Activated naive CD8-positive, alpha-beta T cell treated with anti-CD3 and anti-CD28 coated beads for 36 hours (primary cell): ENCODE measurements at regions not wholly inside any gene's neighbourhood (a gene's known extent, or its start where the extent isn't known, plus 50 kb on each side); places are given as distances from the start of the nearest gene placed in this dataset.

ENCODE experiments used
- DNase-seq: peaks from one replicate; pipeline ENCODE4 v3.0.0; 2021
- H3K27ac Mint-ChIP-seq: one replicate; pipeline ENCODE4 v1.8.0; 2022; ENCODE audit warnings: mild to moderate bottlenecking, moderate library complexity, mixed read lengths
- H3K27me3 Mint-ChIP-seq: one replicate; pipeline ENCODE4 v1.8.0; 2022; ENCODE audit warnings: mild to moderate bottlenecking, mixed read lengths
- H3K36me3 Mint-ChIP-seq: one replicate; pipeline ENCODE4 v1.8.0; 2021; ENCODE audit warnings: mild to moderate bottlenecking, mixed read lengths
- H3K4me1 Mint-ChIP-seq: one replicate; pipeline ENCODE4 v1.8.0; 2021; ENCODE audit warnings: mixed read lengths
- H3K4me3 Mint-ChIP-seq: one replicate; pipeline ENCODE4 v1.8.0; 2022; ENCODE audit warnings: mild to moderate bottlenecking, moderate library complexity, mixed read lengths
- H3K9me3 Mint-ChIP-seq: one replicate; pipeline ENCODE4 v1.8.0; 2022; ENCODE audit warnings: mixed read lengths

DNA sequence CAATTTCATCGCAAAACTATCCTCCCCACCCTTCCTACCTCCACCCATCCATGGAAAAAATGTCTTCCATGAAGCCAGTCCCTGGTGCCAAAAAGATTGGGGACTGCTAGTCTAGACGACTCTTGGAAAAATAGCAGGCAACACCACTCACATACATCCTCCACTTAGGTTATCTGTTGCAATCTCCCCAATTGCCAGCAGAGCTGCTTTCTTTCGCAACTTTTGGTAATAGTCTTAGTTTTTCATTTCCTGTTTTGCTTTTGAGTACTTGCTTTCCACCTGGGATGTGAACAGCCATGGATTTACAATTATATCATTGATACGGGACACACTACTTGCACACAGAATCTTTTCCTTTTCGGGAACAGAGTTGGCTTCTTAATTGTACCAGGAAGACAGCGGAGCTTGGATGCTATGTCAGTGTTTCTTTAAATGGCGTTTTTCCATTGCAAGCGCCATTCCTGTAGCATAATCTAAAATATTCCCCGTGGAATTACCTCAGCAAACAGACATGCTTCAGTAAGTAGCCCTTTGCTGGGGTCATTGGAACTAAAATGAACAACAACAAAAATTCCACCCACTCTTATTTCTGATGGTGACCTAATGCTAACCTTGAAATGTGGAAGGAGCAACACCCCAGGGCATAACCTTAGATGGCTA, 183.3 kb upstream of the ADGRL2 start:
- Mint-ChIP-seq H3K27ac (no peak overlapping the region), H3K36me3 (no peaks in the 10 kb centered on the region), H3K4me3 (no peak overlapping the region), H3K4me1 (no peaks in the 10 kb centered on the region), H3K9me3 (no peaks in the 10 kb centered on the region), H3K27me3 (no peaks in the 10 kb centered on the region)
- DNase-seq: no peak

DNA sequence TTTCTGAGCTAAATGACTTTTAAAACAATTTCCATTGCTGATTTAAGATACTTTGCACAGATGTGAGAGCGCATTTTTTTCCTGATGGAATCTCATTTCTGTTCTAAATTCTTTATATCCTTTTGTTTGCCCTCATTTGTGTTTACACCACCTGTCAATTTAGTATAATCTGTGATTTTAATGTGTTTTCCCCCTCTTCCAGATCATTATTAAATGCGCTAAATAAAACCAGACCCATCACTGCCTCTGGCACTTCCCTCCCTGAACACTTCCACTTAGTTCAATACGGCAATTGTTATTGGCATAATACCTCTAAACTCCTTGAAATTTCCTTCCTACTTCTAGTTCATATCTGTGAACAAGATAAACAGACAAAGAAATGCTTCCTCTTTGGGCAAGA, 186.9 kb upstream of the ADGRL2 start:
- H3K27me3 Mint-ChIP-seq: no peaks in the 10 kb centered on the region
- no peak overlapping the region for H3K4me3 Mint-ChIP-seq
- H3K27ac Mint-ChIP-seq: no peak overlapping the region
- no peak for DNase-seq
- no peaks in the 10 kb centered on the region for H3K9me3 Mint-ChIP-seq
- H3K4me1 Mint-ChIP-seq: no peaks in the 10 kb centered on the region
- H3K36me3 Mint-ChIP-seq: no peaks in the 10 kb centered on the region

DNA sequence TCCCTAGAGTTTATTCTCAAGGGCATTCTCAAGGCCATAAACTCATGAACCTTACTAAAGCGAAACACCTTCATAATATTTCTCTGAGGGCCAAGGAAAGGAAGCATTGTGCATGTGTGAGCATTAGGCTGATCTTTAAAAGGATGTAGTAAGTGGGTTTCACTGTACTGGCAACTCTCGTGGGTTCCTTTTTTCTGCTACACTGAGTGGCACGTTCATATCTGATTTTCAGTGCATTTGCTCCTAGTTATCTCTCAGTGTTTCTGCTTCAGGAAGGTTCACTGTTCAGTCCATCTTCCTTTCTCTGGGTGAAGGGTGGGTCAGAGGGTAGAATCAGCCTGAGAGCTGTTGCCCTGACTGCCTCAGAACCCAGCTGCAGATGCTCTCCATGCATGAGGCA, 192.8 kb upstream of the ADGRL2 start:
- H3K27me3 Mint-ChIP-seq: no peaks in the 10 kb centered on the region
- H3K9me3 Mint-ChIP-seq: no peaks in the 10 kb centered on the region
- no peak overlapping the region for H3K27ac Mint-ChIP-seq
- H3K36me3 Mint-ChIP-seq: no peaks in the 10 kb centered on the region
- H3K4me3 Mint-ChIP-seq: no peak overlapping the region
- no peaks in the 10 kb centered on the region for H3K4me1 Mint-ChIP-seq
- DNase-seq: no peak

DNA sequence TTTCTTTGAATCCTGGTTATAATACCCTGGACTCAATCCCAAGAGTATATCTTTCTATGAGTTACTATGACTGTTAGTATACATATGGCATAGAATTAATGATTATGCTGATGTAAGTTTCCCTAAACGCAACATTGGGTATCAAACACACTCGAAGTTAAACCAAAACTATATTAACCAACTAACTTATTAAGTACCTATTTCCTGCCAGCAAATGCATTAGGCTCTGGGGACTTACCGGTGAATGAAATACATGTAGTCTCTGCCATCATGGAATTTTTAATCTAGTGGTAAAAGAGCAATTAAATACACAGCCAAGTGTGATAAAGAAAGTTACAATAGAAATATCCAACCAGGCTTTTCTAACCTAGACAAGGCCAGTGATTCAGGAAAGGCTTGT, 193.6 kb upstream of the ADGRL2 start:
- no peak for DNase-seq
- no peaks in the 10 kb centered on the region for H3K4me1 Mint-ChIP-seq
- no peaks in the 10 kb centered on the region for H3K27me3 Mint-ChIP-seq
- H3K36me3 Mint-ChIP-seq: no peaks in the 10 kb centered on the region
- H3K4me3 Mint-ChIP-seq: no peak overlapping the region
- H3K27ac Mint-ChIP-seq: no peak overlapping the region
- H3K9me3 Mint-ChIP-seq: no peaks in the 10 kb centered on the region

GRCh38 chr1:81606656-81607055, 194.1 kb upstream of the ADGRL2 start:
- Mint-ChIP-seq H3K9me3 (no peaks in the 10 kb centered on the region), H3K4me1 (no peaks in the 10 kb centered on the region), H3K36me3 (no peaks in the 10 kb centered on the region), H3K4me3 (no peak overlapping the region), H3K27ac (no peak overlapping the region), H3K27me3 (no peaks in the 10 kb centered on the region)
- no peak for DNase-seq

DNA sequence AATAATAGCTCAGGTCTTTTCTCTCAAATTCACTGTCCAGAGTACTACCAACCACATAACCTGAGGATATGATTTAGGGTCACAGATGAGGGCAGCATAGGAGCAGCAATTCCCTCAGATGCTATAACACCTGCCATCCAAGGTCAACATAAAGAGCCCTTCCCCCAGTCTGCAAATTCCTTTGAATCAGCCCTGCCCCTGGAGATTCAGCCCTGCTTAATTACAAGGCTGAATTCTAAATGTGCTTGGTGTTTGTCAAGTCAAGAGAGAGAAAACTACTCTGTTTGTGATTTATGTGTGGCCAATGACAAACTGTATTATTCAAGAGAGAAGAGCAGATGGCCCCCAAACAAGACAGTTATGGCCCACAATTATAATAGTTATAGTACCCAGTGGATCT, 195.7 kb upstream of the ADGRL2 start:
- no peaks in the 10 kb centered on the region for H3K27me3 Mint-ChIP-seq
- H3K36me3 Mint-ChIP-seq: no peaks in the 10 kb centered on the region
- no peak overlapping the region for H3K27ac Mint-ChIP-seq
- no peak overlapping the region for H3K4me3 Mint-ChIP-seq
- no peak for DNase-seq
- H3K9me3 Mint-ChIP-seq: no peaks in the 10 kb centered on the region
- H3K4me1 Mint-ChIP-seq: no peaks in the 10 kb centered on the region

DNA sequence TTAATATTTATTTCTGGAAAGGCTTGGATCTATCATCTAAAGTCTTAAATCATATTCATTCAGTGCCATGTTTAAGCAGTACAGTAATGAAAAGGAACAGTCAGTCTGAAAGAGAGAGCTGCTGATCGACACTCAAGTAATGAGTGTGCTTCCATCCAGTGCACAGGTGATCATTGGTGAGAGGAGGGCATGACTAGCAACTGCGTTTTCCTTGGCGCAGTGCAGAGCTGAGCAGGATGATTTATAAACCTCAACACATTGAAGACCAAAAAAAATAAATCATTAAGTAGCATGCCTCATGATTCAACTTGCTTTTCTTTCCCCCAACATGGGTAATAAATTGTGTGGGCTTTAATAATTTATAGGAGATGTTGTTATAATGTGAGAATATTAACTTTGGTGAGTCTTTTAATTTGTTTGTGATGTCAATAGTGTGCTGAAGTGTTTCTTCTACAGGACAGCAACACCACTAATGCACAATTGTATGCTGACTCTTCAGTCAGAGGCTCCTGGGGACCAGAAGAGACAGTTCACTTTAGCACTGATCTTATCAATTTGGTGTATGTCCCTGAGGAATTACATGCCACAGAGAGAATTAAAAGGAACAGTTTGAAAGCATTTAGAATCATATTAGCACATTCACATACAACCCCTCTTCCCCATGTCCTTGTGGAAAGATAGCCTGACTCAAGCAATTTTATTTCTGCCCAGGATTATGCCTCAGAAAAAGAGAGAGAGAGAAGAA, 199.7 kb upstream of the ADGRL2 start:
- no peaks in the 10 kb centered on the region for H3K4me1 Mint-ChIP-seq
- no peaks in the 10 kb centered on the region for H3K9me3 Mint-ChIP-seq
- no peaks in the 10 kb centered on the region for H3K27me3 Mint-ChIP-seq
- no peak overlapping the region for H3K4me3 Mint-ChIP-seq
- H3K36me3 Mint-ChIP-seq: no peaks in the 10 kb centered on the region
- no peak overlapping the region for H3K27ac Mint-ChIP-seq
- no peak for DNase-seq

DNA sequence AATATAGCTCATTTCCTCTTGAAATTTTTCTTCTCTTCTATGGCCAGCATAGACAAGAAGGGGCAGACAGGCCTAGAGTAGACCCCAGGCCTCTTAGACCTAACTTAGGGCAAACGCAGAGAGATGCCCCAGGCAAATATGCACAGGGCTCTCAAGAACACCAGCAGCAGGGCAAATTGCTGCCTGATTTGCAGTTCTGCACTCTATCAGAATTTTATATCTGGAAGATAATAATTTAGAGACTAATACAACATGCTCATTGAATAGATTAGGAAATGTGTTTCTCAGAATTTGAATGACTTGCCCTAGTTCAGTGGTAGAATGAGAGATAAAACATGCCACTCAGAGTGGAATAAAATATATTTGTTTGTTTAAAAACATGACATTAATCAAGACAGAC, 200.4 kb upstream of the ADGRL2 start:
- Mint-ChIP-seq H3K9me3 (no peaks in the 10 kb centered on the region), H3K27me3 (no peaks in the 10 kb centered on the region), H3K4me1 (no peaks in the 10 kb centered on the region), H3K4me3 (no peak overlapping the region), H3K27ac (no peak overlapping the region), H3K36me3 (no peaks in the 10 kb centered on the region)
- DNase-seq: no peak

DNA sequence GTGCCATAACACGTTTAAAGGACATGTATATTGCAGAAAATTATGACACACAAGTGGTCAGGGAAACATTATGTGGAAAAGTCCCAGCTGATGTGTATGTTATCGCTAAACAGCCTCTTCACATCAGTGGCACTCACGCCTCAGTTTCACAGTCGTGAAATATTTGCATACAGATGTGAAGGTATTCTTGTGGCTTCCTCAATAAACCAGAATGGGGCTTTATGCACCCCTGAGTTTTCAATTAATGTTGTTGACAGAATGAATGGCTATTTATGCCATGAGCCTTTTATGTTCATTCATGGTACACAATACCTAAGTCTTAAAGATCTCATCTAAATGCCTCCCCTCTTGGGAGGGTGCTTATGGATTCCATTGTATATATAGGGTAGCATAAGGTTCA, 202.1 kb upstream of the ADGRL2 start:
- H3K27me3 Mint-ChIP-seq: no peaks in the 10 kb centered on the region
- no peaks in the 10 kb centered on the region for H3K36me3 Mint-ChIP-seq
- H3K4me3 Mint-ChIP-seq: no peak overlapping the region
- H3K9me3 Mint-ChIP-seq: no peaks in the 10 kb centered on the region
- DNase-seq: no peak
- H3K4me1 Mint-ChIP-seq: no peaks in the 10 kb centered on the region
- no peak overlapping the region for H3K27ac Mint-ChIP-seq

- no peak overlapping the region for H3K27ac Mint-ChIP-seq
These were observed 202.9 kb upstream of the ADGRL2 start for GRCh38 chr1:81597720-81598426.

GRCh38 chr1:81596341-81596740, 204.4 kb upstream of the ADGRL2 start:
- H3K27ac Mint-ChIP-seq: no peak overlapping the region
- no peak for DNase-seq
- no peak overlapping the region for H3K4me3 Mint-ChIP-seq
- H3K4me1 Mint-ChIP-seq: no peaks in the 10 kb centered on the region
- no peaks in the 10 kb centered on the region for H3K36me3 Mint-ChIP-seq
- H3K9me3 Mint-ChIP-seq: no peaks in the 10 kb centered on the region
- H3K27me3 Mint-ChIP-seq: no peaks in the 10 kb centered on the region

More at GRCh38 chr1:81597720-81598426, 202.9 kb upstream of the ADGRL2 start:
- no peaks in the 10 kb centered on the region for H3K27me3 Mint-ChIP-seq
- DNase-seq: no peak
- H3K4me3 Mint-ChIP-seq: no peak overlapping the region
- no peaks in the 10 kb centered on the region for H3K4me1 Mint-ChIP-seq
- no peaks in the 10 kb centered on the region for H3K9me3 Mint-ChIP-seq
- H3K36me3 Mint-ChIP-seq: no peaks in the 10 kb centered on the region

- Mint-ChIP-seq H3K27me3 (no peaks in the 10 kb centered on the region), H3K4me1 (no peaks in the 10 kb centered on the region), H3K36me3 (no peaks in the 10 kb centered on the region), H3K9me3 (no peaks in the 10 kb centered on the region), H3K4me3 (no peak overlapping the region), H3K27ac (no peak overlapping the region)
- DNase-seq: no peak
These were observed 206.5 kb upstream of the ADGRL2 start for GRCh38 chr1:81594206-81594605.

DNA sequence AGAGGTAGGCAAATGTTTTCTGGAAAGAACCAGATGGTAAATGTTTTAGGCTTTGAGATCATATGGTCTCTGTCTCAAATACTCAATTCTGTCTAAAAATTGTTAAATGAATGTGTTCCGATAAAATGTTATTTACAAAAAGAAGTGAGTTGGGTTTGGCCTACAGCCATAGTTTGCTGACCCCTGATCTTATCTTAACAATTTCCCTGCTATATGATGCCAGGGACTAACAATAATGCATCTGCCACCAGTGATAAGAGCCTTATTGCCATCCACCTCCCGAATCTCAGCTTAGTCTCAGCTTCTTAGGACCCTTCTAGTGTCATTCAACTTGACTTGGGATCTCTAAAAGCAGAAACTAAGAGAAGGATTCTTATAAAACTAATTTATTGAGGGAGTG, 208.5 kb upstream of the ADGRL2 start:
- H3K4me3 Mint-ChIP-seq: no peak overlapping the region
- no peak overlapping the region for H3K27ac Mint-ChIP-seq
- no peaks in the 10 kb centered on the region for H3K36me3 Mint-ChIP-seq
- no peaks in the 10 kb centered on the region for H3K27me3 Mint-ChIP-seq
- no peaks in the 10 kb centered on the region for H3K9me3 Mint-ChIP-seq
- no peak for DNase-seq
- no peaks in the 10 kb centered on the region for H3K4me1 Mint-ChIP-seq

DNA sequence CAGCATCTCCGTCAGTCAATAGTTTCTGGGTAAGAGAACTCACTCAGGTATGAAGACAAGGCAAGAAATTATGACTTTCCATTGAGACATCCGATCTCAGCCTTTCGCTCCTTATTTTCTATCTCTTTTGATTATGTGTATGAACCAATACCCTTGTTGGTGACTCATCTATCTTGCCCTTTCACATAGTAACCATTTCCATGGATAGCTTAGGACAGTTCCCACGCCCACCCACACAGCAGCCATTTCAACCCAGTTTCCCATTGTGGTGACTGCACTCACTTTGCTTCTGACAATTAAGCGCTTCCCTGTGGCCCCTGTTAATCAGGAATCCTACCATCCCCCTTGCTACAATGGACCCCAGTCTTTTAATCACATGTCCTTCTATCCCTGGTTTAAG, 210.6 kb upstream of the ADGRL2 start:
- H3K27ac Mint-ChIP-seq: no peak overlapping the region
- H3K4me3 Mint-ChIP-seq: no peak overlapping the region
- H3K36me3 Mint-ChIP-seq: no peaks in the 10 kb centered on the region

GRCh38 chr1:81588149-81588548, 212.6 kb upstream of the ADGRL2 start:
- Mint-ChIP-seq H3K4me1 (no peaks in the 10 kb centered on the region), H3K9me3 (no peaks in the 10 kb centered on the region), H3K4me3 (no peak overlapping the region), H3K36me3 (no peaks in the 10 kb centered on the region), H3K27ac (no peak overlapping the region), H3K27me3 (no peaks in the 10 kb centered on the region)
- DNase-seq: no peak

More for the DNA sequence above, 210.6 kb upstream of the ADGRL2 start:
- DNase-seq: no peak
- Mint-ChIP-seq H3K9me3 (no peaks in the 10 kb centered on the region), H3K4me1 (no peaks in the 10 kb centered on the region), H3K27me3 (no peaks in the 10 kb centered on the region)

- H3K4me1 Mint-ChIP-seq: no peaks in the 10 kb centered on the region
- no peaks in the 10 kb centered on the region for H3K27me3 Mint-ChIP-seq
- no peak for DNase-seq
- no peaks in the 10 kb centered on the region for H3K9me3 Mint-ChIP-seq
- H3K36me3 Mint-ChIP-seq: no peaks in the 10 kb centered on the region
- no peak overlapping the region for H3K27ac Mint-ChIP-seq
- no peak overlapping the region for H3K4me3 Mint-ChIP-seq
These were observed 213.3 kb upstream of the ADGRL2 start for GRCh38 chr1:81587426-81587825.
